GM18498 (cell line): ENCODE measurements at regions not wholly inside any gene's neighbourhood (a gene's known extent, or its start where the extent isn't known, plus 50 kb on each side); places are given as distances from the start of the nearest gene placed in this dataset.

Experiments used
- ATAC-seq: cut with Tn5 transposase; IDR thresholded peaks from one replicate; pipeline ENCODE4 v1.9.1; 2021; ENCODE audit warnings: mild to moderate bottlenecking, moderate library complexity; ENCODE audit not compliant: unreplicated experiment

DNA sequence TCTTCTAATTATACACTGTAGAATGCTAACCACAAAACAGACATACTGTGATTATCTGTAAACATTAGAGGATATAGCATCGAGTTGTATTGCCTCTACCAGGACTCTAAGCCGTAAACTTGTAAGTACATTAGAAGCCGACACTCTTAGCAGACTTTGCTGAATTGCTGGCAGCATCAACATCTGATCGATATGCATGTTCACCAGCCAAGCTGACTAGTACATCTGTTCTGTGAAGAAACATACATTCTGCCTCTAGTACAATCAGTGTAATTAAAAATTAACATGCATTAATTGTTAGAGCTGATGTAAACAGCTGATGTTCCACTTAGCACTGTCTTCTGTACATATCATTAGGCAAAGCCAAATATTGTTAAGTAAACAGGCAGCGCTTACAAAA is 502.2 kb downstream of the NR4A2 start:
- no peak for ATAC-seq

DNA sequence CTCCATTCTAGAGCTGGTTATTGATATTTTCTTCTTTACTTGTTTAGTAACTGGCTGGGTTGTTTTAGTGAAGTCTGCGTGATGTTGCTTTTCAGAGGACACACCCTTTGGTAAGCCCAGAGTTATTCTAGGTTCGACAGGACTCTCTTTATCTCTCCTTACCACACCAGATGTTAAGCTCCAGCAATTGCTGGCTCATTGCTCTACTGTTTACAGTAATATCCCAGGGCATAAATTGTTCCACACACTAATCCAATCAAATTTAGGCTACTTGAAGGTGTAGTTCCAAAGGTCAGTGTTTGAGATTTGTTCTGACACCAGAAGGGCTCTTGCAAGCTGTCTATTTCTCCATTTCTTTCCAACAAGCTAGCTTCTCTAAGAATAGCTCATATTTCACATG is 506.6 kb downstream of the NR4A2 start:
- ATAC-seq: no peak

DNA sequence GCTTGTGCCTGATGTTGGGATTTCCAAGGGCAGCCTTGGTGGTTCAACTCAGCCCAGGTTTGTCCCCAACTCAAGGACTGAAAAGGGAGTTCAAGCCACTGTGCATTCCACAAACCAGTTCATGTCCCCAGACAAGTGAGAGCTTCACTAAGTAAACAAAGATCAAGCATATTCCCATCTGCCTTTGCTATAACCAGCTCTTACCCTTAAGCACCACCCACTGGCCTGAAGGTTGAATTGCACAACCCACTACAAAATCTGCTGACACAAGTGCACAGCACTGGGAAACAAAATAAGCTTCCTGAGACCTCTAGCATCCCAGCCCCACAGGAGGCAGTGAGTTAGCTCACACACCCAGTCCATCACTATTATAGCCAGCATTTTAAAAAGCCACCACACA is 516.7 kb downstream of the NR4A2 start:
- peak; percentile 95 for ATAC-seq

DNA sequence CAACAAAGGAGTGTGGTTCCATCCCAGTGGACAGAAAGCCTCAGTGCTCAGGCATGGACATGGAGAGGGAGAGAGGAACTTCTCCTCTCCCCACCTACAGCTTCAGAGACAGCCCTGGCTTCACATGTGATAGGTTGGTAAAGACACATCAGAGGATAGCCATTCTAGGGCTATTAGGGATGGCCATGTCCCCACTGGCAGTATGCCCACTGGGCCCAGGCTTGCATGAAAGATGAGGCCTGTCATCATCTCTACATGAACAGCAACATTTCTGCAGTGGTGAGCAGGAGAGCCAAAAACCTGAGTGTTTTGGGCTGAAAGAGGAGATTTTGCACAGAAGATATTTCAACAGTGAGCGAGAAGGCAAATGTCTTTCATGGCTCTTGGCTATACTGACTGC is 517.2 kb downstream of the NR4A2 start:
- no peak for ATAC-seq

DNA sequence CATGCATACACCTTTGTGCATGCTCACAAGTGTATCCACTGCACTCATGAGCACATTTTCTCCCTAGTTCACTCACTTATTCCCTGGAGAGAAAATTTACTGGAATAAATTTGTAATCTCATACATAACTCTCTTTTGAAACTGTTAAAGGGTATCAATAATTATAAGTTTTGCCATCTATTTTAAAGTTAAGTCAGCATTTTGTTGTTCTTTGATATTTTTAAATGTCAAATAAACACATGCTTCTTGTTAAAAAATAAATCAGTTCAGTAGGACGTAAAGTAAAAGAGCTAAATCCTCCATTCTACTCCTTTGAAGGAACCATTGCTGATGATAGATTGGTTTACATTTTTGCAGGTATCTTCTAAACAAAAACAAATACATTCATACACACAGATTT is 522.1 kb downstream of the NR4A2 start:
- no peak for ATAC-seq

DNA sequence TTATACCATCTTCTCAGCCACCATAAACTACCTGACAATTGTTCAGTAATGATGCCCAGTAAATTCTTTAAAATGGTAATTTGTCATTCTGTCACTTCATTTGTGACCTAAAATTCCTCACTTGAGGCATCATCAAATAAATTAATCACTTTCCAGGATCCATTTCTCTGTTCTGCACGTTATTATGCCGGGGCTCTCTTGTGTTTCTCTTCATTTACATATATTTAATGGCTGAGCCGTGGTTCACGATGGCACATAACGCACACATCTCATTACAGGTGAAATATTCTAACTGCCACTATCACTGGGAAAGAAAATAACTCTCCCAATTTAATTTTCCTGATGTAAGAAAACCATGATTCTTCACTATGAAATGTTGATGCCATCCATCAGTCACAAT is 529.6 kb downstream of the NR4A2 start:
- ATAC-seq: no peak

DNA sequence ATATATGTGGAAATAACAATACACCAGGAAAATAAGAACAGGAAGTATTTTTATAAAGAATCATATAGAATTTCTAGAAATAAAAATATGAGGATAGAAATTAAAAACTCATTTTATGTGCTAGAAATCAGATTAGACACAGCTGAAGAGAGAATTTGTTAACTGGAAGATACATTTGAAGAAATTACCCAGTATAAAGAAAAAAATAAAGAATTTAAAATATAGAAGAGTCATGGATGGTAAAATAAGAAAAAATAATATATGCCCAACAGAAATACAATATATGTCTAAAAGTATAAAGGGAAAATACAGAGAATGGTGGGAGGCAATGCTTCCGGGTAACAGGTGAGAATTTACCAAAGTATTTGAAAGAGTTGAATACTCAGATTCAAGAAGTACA is 539.9 kb downstream of the NR4A2 start:
- ATAC-seq: no peak

DNA sequence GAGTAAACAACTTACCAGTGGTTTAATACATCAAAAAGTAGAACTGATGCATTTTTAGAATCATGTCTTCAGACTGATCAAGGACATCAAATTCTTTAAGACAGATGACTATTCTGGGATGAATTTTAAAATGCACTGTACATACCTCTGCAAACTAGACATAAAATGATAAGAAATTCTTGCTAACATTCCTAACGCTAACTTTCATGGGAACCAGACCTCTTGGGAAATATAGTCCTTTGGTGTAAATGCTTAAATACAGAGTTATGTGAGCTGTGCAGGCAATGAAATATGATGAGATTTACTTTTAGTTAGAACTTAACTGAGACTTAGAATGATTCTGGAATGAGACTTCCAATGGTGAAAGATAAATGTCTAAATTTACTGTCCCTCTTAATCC is 562.0 kb downstream of the NR4A2 start:
- no peak for ATAC-seq

DNA sequence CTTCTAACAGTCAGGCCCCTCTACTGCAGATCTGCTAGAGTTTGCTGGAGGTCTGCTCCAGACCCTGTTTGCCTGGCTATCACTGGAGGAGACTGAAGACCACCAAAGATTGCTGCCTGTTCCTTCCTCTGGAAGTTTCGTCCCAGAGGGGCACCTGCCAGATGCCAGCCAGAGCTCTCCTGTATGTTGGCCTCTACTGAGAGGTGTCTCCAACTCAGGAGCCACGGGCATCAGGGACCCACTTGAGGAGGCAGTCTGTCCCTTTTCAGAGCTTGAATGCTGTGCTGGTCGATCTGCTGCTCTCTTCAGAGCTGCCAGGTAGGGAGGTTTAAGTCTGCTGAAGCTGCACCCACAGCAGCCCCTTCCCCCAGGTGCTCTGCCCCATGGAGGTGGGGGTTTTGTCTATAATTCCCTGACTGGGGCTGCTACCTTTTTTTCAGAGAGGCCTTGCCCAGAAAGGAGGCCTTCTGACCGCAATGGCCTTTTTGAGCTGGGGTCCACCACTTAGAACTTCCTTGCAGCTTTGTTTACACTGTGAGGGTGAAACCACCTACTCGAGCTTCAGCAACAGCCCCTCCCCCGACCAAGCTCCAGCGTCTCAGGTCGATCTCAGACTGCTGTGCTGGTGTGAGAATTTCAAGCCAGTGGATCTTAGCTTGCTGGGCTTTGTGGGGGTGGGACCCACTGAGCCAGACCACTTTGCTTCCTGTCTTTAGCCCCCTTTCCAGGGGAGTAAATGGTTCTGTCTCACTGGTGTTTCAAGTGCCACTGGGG is 566.0 kb downstream of the NR4A2 start:
- ATAC-seq: no peak

DNA sequence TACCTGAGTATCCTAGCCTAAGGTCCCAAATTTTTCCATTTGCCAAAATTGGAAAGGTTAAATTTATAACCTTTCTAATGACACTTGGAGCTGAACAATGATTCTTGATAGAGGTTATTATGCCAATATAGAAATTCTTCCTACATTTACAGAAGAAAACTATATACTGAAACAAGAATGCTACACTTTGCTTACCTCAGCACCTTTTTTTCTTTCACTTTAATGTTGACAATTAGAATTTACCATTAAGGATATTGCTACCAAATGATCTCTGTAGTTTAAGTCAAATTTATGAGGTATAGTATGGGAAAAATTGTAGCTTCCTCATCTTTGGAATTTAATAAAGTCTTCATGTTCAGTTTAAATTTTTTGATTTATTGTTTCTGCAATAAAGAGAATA is 577.0 kb downstream of the NR4A2 start:
- no peak for ATAC-seq

DNA sequence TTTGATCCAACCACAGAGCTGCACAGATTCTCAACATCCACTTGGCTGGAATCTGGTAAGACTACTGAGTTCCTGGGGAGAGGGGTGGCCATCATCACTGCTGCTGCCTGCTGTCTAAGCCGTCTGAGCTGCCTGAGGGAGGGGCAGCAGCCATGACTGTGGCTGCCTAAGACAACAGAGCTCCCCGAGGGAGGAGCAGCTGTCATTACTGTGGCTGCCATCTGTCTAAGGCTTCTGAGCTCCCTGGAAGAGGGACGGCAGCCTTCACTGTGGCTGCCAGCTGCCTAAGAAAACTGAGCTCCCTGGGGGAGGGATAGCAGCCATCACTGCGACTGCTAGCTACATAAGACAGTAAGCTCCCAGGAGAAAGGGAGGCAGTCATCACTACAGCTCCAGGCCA is 584.4 kb downstream of the NR4A2 start:
- ATAC-seq: no peak

DNA sequence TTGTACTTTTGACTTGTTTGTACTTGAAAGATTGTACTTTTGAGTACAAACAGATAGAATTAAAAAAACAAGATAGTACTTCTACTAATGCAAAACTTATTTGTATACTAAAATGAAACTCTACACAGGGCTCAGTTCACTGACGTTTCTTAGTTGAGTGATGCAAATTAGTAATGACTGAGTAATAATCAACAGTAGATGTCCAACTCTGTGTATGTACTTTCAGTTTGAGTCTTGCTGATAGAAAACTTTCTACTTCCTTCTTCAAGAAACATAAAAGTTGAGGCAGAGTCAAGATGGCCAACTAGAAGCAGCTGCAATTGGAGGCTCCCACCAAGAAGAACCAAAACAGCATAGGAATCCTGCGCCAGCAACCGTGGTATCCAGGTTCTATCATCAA is 585.0 kb downstream of the NR4A2 start:
- no peak for ATAC-seq

DNA sequence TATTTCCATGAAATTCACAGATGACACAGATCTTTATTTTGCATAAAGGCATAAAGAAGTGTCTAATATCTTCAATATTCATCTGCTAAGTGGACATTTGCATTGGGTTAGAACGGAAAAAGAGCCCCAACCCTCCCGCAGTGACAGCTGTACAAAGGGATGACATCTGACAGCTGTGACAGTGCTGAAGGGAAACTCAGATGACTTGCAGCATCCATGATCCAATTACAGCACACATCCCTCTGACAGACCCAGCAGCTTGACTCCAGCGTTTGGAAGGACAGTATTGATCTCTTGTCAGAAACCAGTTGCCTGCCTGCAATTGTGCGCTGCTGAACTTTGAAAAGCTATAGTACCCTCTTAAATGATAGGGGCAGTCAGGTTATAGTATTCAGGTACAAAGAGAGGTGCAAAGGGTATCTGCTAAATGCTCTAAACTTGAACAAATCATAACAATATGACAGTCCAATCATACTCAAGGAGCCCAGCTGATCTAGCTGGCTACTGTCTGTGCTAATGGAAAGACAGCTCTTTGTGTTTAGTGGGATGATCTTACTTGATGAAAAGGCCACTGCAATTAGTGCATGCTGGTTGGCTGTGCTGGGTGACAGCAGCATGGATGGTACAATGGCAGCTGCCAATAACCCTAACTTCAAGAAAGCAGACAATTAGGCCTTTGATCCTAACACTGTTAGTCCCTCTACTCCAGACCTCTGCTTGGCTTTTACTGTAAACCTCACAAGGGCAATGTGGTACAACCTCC is 599.2 kb downstream of the NR4A2 start:
- ATAC-seq: no peak

DNA sequence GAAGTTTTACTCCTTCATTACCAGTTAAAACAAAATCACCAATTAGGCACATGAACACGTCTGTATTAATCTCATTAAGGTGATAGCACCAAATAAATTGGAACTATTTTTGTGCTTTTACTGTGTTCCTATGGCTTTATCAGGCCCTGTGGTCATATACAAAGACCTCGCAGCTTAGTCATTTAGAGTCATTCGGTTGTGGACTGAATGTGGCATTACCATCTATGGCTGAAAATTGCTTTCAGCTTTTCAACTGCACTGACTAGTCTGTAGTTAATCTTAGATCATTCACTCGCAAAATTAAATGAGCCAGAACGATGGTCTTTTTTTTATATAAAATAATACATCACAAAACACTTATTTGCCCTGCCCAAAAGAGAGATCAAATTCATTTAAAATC is 601.7 kb downstream of the NR4A2 start:
- ATAC-seq: no peak

DNA sequence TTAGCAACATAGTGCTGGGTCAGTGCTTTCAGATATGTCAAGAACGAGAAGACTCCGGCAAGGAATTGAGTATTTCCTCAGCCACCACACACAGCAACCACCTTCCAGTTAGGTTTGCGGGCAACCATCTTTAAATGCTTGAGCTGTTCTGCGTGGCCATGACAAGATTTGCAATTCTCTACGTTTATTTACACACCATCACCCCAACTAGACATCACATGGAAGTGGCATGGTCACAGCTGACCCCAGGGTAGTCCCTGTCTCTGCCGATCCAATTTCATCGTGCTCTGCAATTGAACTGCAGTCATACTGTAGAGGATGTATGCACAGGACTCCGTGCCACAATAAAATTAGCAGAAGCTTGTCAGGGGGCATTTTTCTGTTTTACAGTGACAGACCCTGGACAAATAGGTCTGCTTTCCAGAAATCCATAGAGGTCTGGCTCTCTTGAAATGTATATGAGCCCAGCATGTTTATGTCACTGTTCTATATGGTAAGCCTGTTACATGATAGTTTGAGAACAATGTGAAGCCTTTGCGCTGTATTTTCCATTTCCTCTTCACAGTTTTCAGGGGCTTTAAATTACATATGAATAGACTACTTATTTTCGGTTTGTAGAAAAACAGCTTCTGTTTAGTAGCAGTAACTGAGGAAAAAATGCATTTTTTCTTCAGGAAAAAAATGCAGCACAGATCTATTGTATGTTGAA is 605.2 kb downstream of the NR4A2 start:
- ATAC-seq: no peak

DNA sequence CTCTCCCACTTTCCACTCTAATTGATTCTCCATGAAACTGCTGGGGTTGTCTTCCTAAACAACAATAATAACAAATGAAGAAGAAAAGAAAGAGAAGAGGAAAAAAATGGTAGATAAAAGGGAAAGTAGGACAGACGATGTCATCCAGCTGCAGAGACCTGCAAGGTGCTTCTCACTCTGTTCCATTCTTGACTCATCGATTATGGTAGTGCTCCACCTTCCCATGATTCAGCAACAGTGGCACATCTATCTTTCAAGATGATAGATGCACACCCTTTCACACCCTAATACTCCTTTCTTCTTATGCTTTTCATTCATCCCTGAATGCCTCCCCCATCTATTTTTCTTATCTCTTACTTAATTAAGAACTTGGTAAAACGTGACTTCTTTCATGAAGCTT is 610.2 kb downstream of the NR4A2 start:
- ATAC-seq: no peak

DNA sequence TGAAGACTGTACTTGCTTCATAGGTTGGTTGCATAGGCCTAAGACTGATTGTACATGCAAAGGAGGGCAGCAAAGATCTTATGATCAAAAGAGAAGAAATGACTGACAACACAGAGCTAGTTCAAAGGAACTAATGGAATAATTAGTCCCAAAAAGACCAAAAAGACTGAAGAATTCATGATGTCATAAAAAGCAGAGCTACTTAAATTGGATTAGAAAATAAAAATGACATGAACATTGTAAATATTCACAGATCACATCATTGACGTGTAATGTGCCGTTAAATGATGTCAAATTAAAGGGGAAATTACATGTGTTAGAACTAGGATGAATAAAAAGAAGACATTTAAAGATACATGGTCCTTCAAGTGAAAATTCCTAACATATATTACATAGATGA is 616.8 kb downstream of the NR4A2 start:
- ATAC-seq: no peak

DNA sequence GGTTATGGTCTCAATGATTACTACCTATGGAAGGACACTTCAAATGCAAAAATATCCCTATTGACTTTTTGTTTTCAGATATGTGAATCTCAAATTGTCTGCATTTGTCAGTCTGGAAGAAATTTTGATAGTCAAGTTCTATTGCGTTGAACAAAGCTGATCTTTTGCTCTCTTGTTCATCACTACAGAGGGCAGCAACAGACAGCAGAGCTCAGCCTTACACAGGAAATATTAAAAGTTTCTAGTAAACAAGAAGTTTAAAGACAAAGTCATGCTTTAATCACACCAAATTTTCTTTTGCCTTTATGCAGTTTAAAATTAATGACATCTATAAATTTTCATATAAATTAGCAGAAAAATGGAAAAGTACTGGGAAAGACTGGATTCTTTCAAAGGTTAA is 617.5 kb downstream of the NR4A2 start:
- no peak for ATAC-seq

DNA sequence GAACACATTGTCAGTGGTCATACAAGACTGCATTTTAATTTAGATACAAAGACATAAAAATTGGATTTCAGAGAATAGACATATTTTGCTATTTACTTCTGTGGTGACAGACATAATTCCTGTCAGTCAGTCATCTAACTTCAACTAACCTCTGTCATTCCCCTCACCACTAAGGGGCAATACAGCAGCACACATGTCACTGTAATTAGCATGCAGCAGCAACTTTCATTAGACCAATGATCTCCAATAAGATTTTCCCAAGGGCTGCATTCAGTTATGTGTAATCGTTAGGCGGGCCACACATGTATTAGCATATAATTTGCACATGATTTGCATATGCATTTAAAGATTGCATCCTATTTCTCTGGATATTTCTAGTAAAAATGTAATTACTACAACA is 624.5 kb downstream of the NR4A2 start:
- ATAC-seq: no peak

DNA sequence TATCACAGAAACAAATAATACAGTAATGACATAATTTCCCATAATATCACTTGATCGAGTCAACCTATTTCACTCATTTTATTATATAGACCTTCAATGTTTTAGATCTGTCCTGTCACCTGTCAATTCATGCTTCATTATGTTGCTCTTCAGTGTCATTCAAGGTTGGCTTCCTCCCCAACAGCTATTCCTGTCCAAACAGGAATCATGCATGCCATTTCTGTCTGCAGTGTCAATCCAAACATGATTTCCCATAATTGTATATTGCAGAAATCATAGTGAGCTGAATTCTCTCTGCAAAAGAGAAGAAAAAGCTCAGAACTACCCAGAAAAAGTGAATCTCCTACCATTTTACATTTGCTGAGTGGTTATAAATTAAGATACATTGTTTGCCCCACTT is 628.6 kb downstream of the NR4A2 start:
- no peak for ATAC-seq

DNA sequence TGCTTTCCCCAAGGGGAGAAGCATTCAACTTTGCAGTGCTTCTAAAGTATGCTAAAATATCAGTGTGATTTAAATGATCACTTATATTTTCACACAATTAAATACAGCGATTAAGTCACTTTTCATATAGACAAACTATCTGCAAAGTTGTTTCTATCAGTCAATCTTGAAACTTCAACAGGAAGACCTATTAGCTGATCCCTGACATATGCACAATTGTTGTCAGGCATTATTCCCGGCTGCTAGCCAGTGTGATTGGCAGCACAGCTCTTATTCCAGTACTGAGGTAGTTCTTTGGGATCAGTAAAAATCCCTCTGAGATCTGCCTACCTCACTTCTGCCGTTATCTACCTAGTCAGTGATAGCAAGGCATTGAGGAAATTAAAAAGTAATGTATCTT is 629.5 kb downstream of the NR4A2 start:
- no peak for ATAC-seq

DNA sequence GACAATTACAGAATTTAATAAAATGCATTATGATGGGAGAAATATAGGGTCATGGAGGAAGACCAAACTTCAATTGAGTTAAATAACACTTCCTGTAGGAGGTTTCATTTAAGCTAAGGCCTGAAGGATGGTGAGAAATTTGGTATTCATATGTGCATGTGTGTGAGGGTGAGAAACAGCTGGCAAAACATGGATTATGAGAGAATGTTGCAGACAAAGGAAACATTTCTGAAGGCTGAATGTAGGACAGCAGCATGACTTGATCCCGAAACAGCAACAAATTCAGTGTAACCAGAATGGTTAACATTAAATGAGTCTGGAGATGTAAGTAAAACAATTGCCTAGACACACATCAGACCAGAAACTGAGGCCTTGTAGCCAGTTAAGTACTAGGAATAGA is 630.8 kb downstream of the NR4A2 start:
- ATAC-seq: no peak
